Fibroblast of lung (primary cell): ENCODE measurements at regions not wholly inside any gene's neighbourhood (a gene's known extent, or its start where the extent isn't known, plus 50 kb on each side); places are given as distances from the start of the nearest gene placed in this dataset.
A peak's percentile ranks its signal among the peaks of the same experiment; 100 is the strongest.

ENCODE experiments used
- DNase-seq, 2 donors: peaks; one replicate each; pipeline versions ENCODE4 v3.0.0 to v3.0.0-alpha.2; 2010; ENCODE audit warnings: low read depth in 2 of 2
- H2AFZ ChIP-seq: 2 replicates; pipeline ENCODE4 v1.5.1; 2012; ENCODE audit warnings: low read length, control low read depth, inconsistent platforms
- H3K27ac ChIP-seq: 2 replicates; pipeline ENCODE4 v1.5.1; 2011; ENCODE audit warnings: low read length, control low read depth; ENCODE audit not compliant: insufficient read depth
- H3K27me3 ChIP-seq: 2 replicates; pipeline ENCODE4 v1.5.1; 2011; ENCODE audit warnings: mild to moderate bottlenecking, low read length; ENCODE audit not compliant: control insufficient read depth, insufficient read depth
- H3K36me3 ChIP-seq: 2 replicates; pipeline ENCODE4 v1.5.1; 2011; ENCODE audit warnings: low read length; ENCODE audit not compliant: control insufficient read depth, insufficient read depth
- H3K4me1 ChIP-seq: 2 replicates; pipeline ENCODE4 v1.5.1; 2011; ENCODE audit warnings: low read length; ENCODE audit not compliant: control insufficient read depth, insufficient read depth; ENCODE audit errors: extremely low read depth
- H3K4me2 ChIP-seq: 2 replicates; pipeline ENCODE4 v1.5.1; 2011; ENCODE audit warnings: low read length, control low read depth; ENCODE audit not compliant: insufficient read depth; ENCODE audit errors: extremely low read depth
- H3K4me3 ChIP-seq, 4 experiments: fragments of 200-600 bp in 1 of 4; sonication (generic) in 1 of 4; replicated peaks in 1 of 4; 2 replicates each; pipeline ENCODE4 v1.5.1; 2011 to 2016; ENCODE audit warnings: low read length in 4 of 4, low read depth in 3 of 4, mild to moderate bottlenecking in 3 of 4, control low read depth in 2 of 4, inconsistent platforms in 1 of 4, mixed read lengths in 1 of 4; ENCODE audit not compliant: insufficient read depth in 1 of 4; ENCODE audit errors: control extremely low read depth in 1 of 4
- H3K79me2 ChIP-seq: 2 replicates; pipeline ENCODE4 v1.5.1; 2012; ENCODE audit warnings: mild to moderate bottlenecking, low read length, inconsistent platforms; ENCODE audit not compliant: control insufficient read depth, insufficient read depth
- H3K9ac ChIP-seq: 2 replicates; pipeline ENCODE4 v1.5.1; 2011; ENCODE audit warnings: mild to moderate bottlenecking, low read length, control low read depth; ENCODE audit not compliant: insufficient read depth
- H3K9me3 ChIP-seq: 2 replicates; pipeline ENCODE4 v1.5.1; 2012; ENCODE audit warnings: low read depth, low read length; ENCODE audit not compliant: control insufficient read depth, insufficient read depth
- H4K20me1 ChIP-seq: 2 replicates; pipeline ENCODE4 v1.5.1; 2011; ENCODE audit warnings: low read length; ENCODE audit not compliant: control insufficient read depth, insufficient read depth; ENCODE audit errors: extremely low read depth
- EZH2 ChIP-seq: IDR thresholded peaks from 2 replicates; pipeline ENCODE4 v1.5.1; 2012; ENCODE audit warnings: low read length, control low read depth, mild to moderate bottlenecking; ENCODE audit errors: missing control alignments
- TF ChIP-seq, protein P1 (sequence below), 2 donors: IDR thresholded peaks in 1 of 2; conservative IDR thresholded peaks in 1 of 2; 1 replicate in 1 of 2; 2 replicates in 1 of 2; pipeline ENCODE4 v1.5.1; 2011 to 2012; ENCODE audit warnings: low read length in 2 of 2, control low read depth in 1 of 2, inconsistent platforms in 1 of 2, low read depth in 1 of 2, mild to moderate bottlenecking in 1 of 2

DNA sequence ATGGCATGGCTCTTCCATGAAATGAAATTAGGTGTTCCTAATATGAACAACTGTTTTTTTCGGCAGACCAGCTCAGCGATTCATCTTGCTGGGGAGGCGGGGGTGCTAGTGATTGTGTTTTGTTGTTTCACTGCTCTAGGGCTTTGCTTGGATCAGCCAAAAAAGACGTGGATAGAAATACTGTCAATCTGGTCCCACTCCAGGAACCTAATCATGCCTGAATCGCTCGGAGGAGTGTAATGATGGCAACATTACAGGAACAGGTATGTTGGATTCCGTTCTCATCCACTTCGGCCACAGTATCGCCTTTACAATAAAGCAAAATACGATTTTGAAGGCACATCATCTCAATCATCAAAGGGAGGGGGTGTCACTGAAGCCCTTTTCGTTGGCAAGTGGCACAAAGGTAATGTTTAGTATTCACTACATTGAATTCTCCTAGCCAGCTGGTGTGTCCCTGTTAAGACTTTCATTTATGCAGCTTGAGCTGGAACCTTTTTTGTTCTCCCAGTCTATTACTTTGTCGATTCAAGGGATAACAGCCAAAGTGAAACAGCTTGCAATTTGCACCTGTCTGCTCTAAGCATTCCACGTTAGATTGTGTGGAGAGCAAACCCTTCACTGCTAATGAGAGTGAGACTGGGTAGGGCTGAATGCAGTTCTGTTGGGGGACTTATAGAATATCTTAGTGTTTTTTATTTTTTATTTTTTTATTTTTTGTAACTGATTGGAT lies 477.7 kb downstream of the TFAP2A start:
- no peak overlapping the region for H3K4me3 ChIP-seq
- no peak overlapping the region for H3K4me2 ChIP-seq
- no peaks in the 10 kb centered on the region for H3K79me2 ChIP-seq
- H4K20me1 ChIP-seq = no peaks in the 10 kb centered on the region
- no peaks in the 10 kb centered on the region for H3K27me3 ChIP-seq
- no peak overlapping the region for H3K9ac ChIP-seq
- no peak for DNase-seq
- H3K4me1 ChIP-seq = no peaks in the 10 kb centered on the region
- no peak overlapping the region for H3K27ac ChIP-seq
- no peak overlapping the region for H2AFZ ChIP-seq
- TF ChIP-seq, protein P1, sequence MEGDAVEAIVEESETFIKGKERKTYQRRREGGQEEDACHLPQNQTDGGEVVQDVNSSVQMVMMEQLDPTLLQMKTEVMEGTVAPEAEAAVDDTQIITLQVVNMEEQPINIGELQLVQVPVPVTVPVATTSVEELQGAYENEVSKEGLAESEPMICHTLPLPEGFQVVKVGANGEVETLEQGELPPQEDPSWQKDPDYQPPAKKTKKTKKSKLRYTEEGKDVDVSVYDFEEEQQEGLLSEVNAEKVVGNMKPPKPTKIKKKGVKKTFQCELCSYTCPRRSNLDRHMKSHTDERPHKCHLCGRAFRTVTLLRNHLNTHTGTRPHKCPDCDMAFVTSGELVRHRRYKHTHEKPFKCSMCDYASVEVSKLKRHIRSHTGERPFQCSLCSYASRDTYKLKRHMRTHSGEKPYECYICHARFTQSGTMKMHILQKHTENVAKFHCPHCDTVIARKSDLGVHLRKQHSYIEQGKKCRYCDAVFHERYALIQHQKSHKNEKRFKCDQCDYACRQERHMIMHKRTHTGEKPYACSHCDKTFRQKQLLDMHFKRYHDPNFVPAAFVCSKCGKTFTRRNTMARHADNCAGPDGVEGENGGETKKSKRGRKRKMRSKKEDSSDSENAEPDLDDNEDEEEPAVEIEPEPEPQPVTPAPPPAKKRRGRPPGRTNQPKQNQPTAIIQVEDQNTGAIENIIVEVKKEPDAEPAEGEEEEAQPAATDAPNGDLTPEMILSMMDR (conservative IDR thresholded peaks at IDR 0.05 in 1 of 2, IDR thresholded peaks at IDR 0.05 in 1 of 2; ENCODE audit: low read depth in 1 of 2, low read length in 2 of 2) = no peak
- TF ChIP-seq EZH2 = no peak
- H3K9me3 ChIP-seq = no peaks in the 10 kb centered on the region
- no peaks in the 10 kb centered on the region for H3K36me3 ChIP-seq

DNA sequence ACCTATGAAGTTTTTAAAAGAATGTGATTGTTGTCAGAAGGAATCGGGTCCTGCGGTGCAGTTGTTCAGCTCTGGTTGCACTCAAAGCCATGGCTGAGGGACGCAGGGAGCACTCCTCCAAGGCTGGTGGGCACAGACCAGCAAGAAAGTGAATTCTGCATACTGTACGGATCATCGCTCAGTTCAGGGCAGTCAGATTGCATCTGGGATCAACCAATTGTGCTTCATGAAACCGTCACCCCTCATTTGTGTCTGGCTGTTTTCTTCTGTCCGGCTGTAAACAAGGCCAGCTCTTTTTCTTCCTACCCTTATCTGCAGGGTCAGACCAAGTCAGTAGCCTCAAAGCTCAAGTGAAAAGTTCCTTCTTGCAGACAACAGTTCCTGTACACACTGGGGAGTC lies 478.3 kb downstream of the TFAP2A start:
- H4K20me1 ChIP-seq = no peaks in the 10 kb centered on the region
- no peak for DNase-seq
- H3K27ac ChIP-seq = no peak overlapping the region
- H3K4me1 ChIP-seq = no peaks in the 10 kb centered on the region
- H3K9me3 ChIP-seq = no peaks in the 10 kb centered on the region
- H3K4me3 ChIP-seq = no peak overlapping the region
- TF ChIP-seq EZH2 = no peak
- TF ChIP-seq, protein P1 (conservative IDR thresholded peaks at IDR 0.05 in 1 of 2, IDR thresholded peaks at IDR 0.05 in 1 of 2; ENCODE audit: low read depth in 1 of 2, low read length in 2 of 2) = no peak
- no peaks in the 10 kb centered on the region for H3K27me3 ChIP-seq
- no peaks in the 10 kb centered on the region for H3K36me3 ChIP-seq
- no peaks in the 10 kb centered on the region for H3K79me2 ChIP-seq
- H3K4me2 ChIP-seq = no peak overlapping the region
- H2AFZ ChIP-seq = no peak overlapping the region
- no peak overlapping the region for H3K9ac ChIP-seq

DNA sequence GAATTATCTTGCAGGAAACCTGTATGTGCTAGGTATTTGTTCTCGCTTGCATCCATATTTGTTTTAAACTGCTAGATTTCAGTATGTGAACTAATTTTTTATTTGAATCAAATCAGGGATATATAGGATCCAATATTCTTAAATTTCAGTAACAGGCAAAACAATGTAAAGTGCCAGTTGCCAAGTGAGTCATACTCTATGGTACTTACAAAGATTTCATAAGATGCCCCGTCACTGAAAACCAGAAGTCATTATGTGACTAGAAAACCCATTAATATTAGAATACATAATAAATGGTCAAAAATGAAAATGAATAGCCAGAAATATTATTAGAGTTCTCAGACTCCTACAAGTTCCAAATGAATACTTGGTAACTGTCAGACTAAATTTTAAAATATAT lies 481.2 kb downstream of the TFAP2A start:
- no peaks in the 10 kb centered on the region for H4K20me1 ChIP-seq
- no peak overlapping the region for H2AFZ ChIP-seq
- no peaks in the 10 kb centered on the region for H3K79me2 ChIP-seq
- H3K4me2 ChIP-seq = no peak overlapping the region
- no peak overlapping the region for H3K4me3 ChIP-seq
- H3K9ac ChIP-seq = no peak overlapping the region
- DNase-seq = peak in 1 of 2 donors; percentile 1
- no peaks in the 10 kb centered on the region for H3K4me1 ChIP-seq
- H3K36me3 ChIP-seq = no peaks in the 10 kb centered on the region
- H3K9me3 ChIP-seq = no peaks in the 10 kb centered on the region
- no peaks in the 10 kb centered on the region for H3K27me3 ChIP-seq
- no peak overlapping the region for H3K27ac ChIP-seq
- TF ChIP-seq EZH2 = no peak
- TF ChIP-seq, protein P1 (conservative IDR thresholded peaks at IDR 0.05 in 1 of 2, IDR thresholded peaks at IDR 0.05 in 1 of 2; ENCODE audit: low read depth in 1 of 2, low read length in 2 of 2) = no peak
